WI38 (cell line): ENCODE measurements at regions not wholly inside any gene's neighbourhood (a gene's known extent, or its start where the extent isn't known, plus 50 kb on each side); places are given as distances from the start of the nearest gene placed in this dataset.

Experiments
- H3K4me3 ChIP-seq: 2 replicates; pipeline ENCODE4 v1.5.1; 2011; ENCODE audit warnings: low read depth, mild to moderate bottlenecking, control low read depth, low read length
- TF ChIP-seq, protein P1 (sequence below): IDR thresholded peaks from 2 replicates; pipeline ENCODE4 v1.5.1; 2012; ENCODE audit warnings: low read depth, mild to moderate bottlenecking, control low read depth, low read length

DNA sequence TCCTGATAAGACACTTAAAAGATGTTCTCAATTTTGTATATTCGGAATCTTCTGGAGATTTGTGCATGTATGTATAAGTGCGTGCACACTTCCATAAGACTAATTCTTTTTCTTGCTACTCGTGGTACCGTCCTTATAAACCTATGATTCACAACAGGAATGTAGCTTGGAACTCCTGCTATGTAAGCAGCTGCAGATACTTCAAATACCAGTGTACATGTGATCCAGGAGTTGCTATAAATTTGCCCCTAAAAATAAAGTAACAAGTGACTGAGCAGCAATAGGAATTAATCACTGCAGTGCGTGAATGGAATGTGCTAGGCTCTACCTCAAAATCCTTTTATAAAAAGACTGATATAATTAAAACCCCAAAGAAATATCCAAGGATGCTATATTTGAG is 214.9 kb downstream of the KLF5 start:
- TF ChIP-seq, protein P1, sequence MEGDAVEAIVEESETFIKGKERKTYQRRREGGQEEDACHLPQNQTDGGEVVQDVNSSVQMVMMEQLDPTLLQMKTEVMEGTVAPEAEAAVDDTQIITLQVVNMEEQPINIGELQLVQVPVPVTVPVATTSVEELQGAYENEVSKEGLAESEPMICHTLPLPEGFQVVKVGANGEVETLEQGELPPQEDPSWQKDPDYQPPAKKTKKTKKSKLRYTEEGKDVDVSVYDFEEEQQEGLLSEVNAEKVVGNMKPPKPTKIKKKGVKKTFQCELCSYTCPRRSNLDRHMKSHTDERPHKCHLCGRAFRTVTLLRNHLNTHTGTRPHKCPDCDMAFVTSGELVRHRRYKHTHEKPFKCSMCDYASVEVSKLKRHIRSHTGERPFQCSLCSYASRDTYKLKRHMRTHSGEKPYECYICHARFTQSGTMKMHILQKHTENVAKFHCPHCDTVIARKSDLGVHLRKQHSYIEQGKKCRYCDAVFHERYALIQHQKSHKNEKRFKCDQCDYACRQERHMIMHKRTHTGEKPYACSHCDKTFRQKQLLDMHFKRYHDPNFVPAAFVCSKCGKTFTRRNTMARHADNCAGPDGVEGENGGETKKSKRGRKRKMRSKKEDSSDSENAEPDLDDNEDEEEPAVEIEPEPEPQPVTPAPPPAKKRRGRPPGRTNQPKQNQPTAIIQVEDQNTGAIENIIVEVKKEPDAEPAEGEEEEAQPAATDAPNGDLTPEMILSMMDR, result no peak

DNA sequence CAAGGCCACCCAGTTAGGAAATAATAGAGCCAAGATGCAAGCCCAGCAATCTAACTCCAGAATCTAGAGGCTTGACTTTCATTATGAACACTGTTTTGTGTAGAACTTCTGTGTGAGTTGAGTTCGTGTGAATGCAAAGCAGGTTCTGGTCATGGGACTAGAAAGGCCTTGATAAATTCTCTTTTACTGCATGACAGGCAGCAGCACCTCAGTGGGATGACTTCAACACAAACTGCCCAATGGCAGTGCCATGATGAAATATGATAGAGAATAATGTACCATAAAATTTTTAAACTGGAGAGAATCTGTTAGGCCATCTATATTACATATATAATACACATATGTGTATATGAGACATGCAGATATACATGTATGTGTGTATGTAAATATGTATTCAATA is 214.5 kb downstream of the KLF5 start:
- H3K4me3 ChIP-seq, result no peak overlapping the region

More for the DNA sequence above, 214.9 kb downstream of the KLF5 start:
- no peak overlapping the region for H3K4me3 ChIP-seq

DNA sequence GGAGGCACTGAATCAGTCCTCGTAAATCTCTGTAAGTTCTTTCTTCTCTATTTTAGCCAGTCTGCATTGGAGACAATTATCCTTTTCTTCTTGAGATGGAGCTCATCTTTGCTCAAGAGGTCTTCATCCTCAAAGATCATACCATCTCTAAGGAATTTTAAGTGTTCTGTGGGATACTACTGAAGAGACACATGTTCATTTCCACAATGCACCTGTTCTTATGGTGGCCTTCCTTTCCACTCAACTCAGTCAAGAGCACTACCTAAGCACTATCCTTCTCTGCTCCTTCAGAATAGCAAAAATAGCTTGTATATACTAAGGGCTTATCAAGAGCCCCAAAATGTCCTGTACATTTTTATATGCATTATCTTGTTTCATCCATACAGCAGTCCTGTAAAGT is 214.0 kb downstream of the KLF5 start:
- H3K4me3 ChIP-seq, result no peak overlapping the region
- TF ChIP-seq, protein P1, result no peak

More for the DNA sequence above, 214.5 kb downstream of the KLF5 start:
- TF ChIP-seq, protein P1, result no peak

DNA sequence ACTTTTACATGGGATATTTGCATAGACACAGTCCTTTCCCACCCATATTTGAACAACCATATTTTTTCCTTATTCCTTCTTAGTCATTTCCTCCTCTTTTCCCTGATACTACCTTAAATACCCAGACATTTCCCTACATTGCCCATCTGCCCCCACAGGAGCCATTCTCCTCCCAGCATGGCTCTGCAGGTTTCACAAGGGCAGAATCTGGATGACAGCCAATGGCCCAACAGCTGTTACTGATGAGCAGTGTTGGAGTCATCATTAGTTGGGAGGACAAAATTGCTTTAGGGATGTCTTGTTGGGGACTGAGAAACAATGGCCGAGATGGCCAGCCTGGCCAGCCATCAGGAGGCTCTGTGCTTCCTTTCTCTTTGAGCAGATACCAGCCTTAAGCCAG is 209.5 kb downstream of the KLF5 start:
- TF ChIP-seq, protein P1, result no peak

DNA sequence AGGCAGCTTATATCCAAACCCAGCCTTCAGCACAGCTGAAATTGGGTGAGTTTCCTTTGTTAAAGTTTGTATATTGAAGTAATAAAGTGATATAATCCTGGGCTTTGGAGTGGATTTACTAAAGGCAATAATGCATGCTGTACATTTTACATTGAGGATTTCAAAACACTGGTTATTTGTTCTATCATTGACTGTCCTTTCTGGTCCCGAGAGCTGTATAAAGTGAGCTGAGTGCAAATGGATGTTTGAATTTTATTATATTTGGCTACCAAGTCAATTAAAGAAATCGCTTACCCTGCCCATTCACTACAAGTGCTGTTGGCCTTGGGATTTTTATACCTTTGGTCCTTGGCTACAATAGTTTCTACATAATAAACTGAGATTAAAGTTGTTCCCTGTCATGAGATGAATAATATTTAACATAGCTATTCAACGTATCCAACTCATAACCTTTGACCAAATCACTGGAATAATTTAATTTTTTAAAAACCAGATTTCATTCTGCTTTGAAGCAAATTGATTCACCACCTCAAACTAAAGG is 207.9 kb downstream of the KLF5 start:
- H3K4me3 ChIP-seq, result no peak overlapping the region
- TF ChIP-seq, protein P1, result no peak

More for the DNA sequence above, 209.5 kb downstream of the KLF5 start:
- no peak overlapping the region for H3K4me3 ChIP-seq

DNA sequence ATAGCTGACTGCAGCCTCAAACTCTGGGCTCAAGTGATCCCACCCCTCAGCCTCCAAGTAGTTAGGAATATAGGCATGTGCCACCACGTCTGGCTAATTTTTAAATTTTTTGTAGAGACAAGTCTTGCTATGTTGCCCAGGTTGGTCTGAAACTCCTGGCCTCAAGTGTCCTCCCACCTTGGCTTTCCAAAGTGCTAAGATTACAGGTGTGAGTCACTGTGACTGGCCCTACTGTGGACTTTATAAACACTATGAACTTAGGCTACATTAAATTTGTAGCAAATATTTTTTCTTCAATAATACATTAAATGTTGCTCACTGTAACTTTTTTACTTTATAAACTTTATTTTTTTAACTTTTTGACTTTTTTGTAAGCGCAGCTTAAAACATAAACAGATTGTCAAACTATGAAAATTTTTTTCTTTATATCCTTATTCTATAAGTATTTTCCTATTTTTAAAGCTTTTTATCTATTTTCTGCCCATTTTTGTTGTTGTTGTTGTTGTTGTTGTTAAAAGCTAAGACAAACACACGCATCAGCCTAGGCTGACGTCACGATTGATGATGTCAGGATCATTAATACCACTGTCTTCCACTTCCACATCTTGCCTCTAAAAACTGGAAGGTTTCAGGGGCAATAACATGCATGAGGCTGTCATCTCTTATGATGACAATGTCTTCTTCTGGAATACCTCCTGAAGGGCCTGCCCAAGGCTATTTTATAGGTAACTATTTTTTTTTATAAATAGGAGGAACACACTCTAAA is 204.2 kb downstream of the KLF5 start:
- TF ChIP-seq, protein P1, result no peak

DNA sequence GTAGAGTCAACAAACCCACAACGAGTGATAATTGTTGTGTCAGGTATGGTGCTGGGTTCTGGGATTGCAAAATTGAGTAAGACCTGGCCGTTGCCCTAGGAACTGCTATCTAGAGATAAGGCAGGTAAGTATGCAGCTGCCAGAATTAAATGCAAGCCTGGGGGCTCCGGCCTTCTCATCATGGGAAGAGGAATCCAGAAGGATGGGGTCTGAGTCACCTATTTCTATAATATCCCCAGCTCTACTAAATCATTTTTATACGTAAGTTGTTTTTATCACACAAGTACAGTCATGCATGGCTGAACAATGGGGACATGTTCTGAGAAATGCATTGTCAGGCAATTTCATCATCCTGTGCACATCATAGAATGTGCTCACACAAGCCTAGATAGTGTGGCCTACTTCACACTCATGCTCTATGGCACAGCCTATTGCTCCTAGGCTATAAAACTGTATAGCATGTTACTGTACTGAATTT is 203.0 kb downstream of the KLF5 start:
- TF ChIP-seq, protein P1, result no peak

More for the DNA sequence above, 204.2 kb downstream of the KLF5 start:
- H3K4me3 ChIP-seq, result no peak overlapping the region

More for the DNA sequence above, 203.0 kb downstream of the KLF5 start:
- no peak overlapping the region for H3K4me3 ChIP-seq
